Hematopoietic multipotent progenitor cell treated with erythropoietin and hydrocortisone succinate and interleukin-3 and kit ligand, for 17 days (in vitro differentiated cells): ENCODE measurements at regions not wholly inside any gene's neighbourhood (a gene's known extent, or its start where the extent isn't known, plus 50 kb on each side); places are given as distances from the start of the nearest gene placed in this dataset.

Experiments used
- DNase-seq: peaks from one replicate; pipeline ENCODE4 v3.0.0-alpha.2; 2015; ENCODE audit warnings: low spot score

DNA sequence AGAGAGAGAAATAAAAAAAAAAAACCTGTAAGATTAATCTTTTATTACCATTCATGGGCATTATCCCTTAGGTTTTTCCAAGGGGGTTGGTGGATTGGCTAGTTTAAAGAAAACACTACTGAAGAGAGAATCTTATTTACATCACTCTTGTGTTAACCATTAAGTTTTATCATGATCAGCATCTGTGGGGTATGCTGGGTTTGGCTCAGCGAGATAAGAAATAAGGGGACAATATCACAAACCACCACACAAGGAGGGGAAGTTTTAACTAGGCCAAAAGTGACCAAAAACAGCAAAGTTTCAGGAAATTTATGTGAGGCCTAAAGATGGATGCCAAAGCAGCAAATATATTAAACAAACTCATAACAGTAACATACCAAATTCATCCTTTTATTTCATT, 548.6 kb downstream of the SLC16A7 start:
- DNase-seq, result peak; percentile 16

DNA sequence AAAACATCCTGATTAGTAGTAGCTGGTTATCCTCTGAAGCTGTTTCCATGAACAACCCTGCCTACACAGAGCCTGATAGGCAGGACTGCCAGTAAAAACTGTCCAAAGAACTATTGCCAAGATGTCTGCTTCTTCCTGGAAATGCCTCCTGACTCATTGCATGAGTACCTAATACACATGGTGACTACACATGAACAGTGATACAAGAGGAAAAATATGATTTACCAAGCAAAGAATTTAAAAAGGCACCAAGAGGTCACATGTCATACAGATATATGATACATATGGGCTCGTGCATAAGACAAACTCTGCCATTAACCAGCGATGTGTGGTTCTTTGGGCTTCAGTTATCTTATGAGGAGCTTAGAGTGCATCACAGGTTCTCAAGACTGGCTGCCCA, 552.3 kb downstream of the SLC16A7 start:
- no peak for DNase-seq

DNA sequence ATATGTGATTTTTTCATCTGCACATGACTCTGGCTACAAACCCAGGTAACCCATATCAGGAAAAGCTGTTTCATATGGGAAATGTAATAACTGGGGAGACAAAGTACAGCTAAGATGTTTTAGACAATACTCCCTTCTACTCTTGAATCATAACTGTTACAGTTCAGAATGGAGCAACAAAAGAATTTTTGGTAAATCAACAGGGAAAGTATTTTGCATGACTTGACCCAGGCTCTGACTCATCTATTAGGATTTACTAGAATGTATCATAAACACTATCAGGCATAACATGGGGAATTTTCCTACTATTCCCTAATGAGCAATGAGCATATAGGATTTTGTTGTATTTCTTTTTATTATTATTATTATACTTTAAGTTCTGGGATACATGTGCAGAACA, 553.0 kb downstream of the SLC16A7 start:
- no peak for DNase-seq

DNA sequence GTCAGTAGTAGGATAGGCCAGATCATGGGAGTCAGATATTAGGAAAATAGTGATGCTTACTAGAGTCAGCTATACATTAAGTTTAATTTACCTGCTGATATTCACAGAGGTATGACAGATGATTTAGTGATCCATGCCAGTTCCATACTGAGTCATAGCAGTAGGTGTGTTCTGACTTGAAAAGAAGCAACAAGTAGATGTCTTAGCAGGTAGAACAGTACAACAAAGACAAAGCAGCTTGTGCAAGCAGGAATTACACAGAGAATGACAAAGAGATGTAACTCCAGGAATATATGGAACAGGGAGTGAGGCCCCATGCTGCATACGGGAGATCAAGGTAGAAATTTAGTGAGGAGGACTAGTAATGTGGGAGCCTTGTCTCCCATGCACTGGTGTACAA, 556.9 kb downstream of the SLC16A7 start:
- DNase-seq, result no peak

DNA sequence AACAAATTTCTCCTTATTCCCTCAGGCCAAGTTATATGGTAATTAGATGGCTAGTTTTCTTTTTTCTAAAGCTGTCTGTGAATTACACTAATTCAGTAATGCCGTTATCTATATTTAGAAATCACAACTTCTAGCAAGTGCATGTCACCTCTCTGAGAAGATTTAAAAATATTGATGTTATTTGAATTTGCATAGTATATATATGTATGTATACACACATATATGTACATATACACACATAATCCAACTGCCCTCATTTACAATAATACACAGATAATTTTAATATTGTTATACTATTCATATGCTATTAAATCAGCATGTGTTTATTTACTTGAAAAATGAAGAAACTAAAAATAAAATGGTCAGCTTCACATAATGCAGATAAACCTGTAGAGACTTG, 563.9 kb downstream of the SLC16A7 start:
- no peak for DNase-seq

DNA sequence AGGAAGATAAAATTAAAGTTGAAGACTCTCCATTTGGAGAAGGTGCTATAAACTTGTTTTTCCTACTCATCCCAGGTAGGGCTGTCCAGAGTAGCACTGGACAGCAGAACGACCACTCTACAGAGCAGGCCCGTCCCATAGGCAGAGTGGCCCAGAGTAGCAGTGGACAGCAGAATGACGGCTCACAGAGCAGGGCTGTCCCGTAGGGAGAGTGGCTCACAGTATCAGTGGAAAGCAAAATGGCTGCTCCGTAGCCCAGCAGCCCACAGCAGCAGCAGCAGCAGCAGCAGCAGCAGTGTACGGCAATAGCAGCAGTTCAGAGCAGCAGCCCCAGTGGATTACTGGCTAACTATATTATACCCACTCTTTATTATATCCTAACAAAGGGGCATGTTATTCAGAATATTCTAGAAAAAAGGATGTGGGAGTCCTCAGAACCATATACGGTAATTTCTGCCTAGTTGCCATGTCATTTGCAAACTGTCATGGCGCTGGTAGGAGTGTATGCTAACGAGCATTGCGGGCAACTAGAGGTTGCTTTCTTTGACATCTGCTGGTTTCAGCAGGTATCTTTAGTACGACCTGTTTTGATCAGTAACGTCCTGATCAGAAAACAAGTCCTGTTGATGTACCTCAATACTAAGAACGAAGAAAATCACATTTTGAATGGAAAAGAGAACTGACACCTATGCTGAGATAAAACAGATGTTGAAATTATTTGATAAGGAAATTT, 567.3 kb downstream of the SLC16A7 start:
- no peak for DNase-seq

DNA sequence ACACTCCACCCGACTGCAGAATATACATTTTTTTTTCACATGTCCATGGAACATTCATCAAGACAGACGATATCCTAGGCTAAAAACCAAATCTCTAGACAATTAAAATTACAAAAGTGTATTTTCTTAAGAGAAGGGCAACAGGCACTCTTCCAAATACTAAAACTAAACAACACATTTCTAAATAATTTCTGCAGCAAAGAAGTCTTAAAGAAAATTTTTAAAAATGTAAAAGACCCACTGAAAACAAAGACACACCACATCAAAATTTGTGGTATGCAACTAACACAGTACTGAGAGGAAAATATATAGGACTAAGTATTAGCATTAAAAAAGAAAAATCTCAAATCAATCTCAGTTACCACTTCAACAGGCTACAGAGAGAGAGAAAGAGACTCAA, 570.0 kb downstream of the SLC16A7 start:
- DNase-seq, result no peak

DNA sequence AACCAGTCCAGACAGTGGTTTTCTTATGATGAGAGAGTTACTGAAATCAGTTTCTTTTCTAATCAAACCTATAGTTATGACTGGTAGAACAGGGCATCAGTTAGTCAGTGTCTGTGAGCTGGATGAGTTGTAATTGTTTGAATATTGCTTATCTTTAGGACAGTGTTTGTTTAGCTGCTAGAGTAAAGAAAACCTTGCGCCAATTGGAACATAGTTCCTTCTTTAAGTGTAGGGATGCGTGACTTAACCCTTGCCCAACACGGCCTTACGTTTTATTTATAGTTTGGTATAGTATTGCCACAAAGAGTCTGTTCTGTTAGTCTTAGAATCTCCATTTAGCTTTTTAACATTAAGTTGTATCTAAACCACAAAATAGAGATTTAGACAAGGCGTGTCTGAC, 572.6 kb downstream of the SLC16A7 start:
- no peak for DNase-seq

DNA sequence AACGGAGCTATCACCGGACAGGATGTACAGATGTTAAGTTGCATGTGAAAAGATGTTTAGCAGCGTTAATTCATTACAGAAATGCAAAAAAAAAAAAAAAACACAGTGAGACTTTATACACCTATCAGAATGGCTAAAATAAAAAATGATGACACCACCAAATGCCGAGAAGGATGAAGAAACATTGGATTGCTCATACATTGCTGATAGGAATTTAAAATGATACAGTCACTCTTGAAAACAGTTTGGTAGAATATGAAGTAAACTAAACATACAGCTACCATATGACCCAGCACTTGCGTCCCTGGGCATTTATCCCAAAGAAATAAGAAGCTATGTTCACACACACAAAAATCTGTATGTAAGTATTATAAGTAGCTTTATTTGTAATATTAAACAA, 574.1 kb downstream of the SLC16A7 start:
- no peak for DNase-seq

DNA sequence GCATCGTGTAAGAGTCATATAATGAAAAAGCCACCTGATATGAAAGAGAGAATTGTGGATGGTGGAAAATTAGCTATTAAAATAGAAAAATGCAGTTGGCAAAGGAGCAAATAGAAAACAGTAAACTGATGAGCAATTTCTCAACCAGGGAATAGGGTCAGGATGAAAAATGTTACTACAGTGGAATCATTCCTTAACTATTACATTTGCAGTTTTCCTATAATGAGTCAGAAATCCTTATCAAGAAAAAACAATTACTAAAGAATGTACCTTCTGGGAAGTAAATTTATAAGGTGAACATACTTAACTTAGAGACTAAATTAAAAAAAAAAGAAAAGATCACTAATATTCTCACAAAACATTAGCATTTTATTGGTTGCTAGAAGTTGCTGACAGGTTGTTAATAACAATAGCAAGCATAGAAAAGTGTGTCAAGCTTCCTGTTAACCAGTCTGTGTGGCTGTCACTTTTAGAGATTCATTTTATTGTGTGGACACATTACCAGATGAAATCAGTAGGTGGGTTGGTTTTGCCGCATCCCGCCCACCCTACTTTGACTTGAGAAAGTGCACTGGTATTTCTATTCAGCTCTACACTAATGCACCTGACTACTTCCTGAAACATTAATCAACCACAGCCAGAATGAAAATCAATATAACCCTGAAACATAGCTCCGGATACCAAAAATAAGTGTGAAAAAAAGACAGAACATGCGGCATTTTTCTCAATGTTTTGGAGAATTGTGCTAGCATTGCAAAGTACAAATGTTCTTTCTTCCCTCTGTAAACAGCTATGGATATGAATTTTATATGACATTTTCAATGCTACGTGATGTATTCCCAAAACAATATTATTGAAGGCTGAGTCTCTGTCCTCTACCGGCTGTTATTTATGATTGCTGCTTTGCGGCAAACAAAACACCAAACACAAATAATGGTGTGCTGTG, 576.7 kb downstream of the SLC16A7 start:
- DNase-seq, result no peak

DNA sequence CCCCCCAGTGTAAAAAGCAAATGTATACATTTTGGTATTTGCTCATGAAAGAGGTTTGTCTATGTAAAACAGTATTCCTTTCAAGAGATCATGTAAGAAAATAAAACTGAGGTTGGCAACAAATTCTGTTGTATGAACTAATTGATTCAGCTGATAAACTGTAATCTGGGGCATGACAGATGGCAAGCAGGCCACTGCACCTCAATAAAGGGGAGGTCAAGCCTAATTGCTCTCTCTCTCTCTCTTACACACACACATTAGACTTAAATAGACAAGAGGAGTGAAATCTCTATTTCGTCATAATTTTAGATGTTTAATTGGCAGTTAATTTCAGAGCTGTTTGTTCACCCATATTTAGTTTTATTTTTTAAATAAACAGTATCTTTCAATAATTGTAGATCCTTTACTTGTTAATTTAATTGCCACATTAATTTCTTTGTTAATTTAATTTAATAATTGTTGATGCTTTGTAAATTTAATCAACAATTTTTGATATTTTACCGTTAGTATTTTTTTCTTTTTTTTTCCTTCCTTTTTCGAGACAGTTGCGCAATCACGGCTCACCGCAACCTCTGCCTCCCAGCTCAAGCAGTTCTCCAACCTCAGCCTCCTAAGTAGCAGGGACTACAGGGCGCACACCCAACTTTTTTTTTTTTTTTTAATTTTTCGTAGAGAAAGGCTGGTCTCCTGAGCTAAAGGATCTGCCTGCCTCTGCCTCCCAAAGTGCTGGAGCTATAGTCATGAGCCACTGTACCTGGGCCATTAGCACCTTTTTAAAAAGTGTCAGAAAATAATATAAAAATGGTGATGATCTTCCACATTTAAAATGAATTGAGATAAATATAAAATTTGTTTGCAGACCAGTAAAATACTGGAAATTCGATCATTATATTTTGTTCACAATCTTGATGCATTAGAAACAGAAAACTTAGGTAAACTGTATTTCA, 577.7 kb downstream of the SLC16A7 start:
- DNase-seq, result no peak

DNA sequence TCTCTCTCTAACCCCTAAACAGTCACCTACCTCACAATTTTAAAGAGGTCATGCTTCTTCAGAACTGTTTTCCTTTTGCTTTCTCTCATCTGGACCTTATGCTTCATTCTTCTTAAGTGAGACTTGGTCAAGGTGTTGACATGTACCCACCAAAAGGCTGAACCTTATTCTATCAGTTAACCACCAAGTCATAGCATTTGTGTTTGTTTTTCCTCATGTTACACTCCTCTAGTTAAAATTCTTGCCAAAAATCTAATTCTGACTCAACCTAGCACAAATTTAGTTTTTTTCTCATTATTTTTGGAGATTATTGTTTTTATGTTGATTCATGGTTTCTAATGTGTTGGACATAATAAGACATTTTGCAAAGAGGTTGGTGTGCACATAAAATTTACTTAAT, 578.6 kb downstream of the SLC16A7 start:
- DNase-seq, result no peak

DNA sequence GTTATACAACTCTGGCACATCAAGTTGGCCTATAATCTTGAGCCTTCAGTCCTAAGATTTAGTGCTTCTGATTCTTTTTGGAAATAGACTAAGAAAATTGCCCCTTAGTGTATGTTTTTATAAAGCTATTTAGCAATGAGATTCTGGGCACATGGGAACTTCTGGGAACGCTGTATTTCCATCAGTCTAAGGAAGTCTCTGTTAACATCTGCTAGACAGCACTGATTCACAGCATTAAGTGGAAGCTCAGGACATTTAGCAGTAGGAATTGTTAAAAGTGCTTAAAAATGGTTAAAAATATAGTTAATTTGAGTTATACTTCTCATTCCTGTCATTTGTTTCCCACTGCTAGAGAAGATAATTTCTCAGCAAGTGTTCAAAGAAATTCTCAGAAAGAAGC, 579.1 kb downstream of the SLC16A7 start:
- no peak for DNase-seq

DNA sequence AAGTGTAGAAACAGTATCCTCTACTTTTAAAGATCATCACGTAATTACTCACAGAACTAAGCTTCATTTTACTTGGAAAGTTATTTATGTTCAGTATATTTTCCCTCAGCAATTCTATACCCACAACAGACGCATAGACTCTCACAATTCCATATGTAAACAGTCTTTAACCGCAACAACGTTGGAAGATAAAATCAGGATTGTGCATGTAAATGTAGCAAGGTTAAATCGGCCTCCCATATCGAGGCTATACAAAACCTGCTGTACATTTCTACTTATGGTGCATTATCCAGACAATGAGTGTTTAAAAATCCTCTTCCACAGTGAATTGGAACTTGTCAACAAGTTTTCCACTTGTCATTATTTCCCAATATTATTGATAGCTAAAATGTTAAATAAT, 581.1 kb downstream of the SLC16A7 start:
- DNase-seq, result no peak

DNA sequence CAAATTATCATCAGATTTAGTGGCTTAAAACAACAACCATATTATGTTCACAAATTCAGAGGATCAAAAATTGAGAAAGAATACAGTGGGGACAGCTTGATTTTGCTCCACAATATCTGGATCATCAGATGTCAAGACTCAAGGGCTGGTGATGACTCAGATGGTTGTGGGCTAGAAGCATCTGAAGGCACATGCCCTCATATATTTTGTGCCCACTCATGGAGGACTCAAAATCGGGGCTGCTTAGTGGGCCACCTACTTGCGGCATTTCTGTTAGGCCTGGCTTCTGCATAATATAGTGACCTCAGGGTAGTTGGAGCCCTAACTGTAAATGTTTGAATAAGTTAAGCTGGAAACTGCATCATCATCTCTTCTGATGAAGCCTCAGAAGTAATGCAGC, 584.5 kb downstream of the SLC16A7 start:
- DNase-seq, result no peak

DNA sequence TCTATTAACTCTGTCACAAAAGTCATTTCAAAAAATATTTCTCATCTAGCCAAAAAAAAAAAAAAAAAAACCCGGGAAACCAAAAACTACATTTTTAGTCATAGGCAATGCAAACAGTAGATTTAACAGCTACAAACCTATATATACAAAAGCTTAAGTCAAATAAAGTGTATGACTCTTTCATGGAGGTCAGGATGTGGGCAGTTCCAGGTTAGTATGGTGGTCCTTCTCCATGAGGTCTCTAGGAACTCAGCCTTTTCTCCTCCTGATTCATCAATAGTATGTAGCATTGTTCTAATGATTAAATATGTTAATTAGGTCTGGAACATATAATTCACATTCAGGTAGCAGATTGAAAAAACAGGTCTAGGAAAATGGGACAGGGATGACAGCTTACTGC, 586.5 kb downstream of the SLC16A7 start:
- DNase-seq, result no peak

DNA sequence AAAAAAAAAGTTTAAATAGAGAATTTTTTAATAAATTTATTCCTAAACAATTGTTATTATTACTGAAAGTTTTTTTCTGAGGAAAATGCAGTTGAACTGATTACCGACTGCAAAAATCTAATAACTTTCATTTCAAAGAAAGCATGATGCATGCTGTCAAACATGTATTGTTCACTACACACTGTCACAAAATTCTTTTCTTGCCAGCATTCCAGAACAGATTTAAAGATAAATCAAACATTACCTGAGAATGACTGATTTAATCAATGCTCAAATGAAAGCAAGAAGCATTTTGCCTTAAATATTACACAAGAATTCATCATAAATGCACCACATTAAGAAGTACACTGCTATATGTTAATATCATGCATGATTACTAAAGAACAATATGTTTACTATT, 588.3 kb downstream of the SLC16A7 start:
- no peak for DNase-seq

DNA sequence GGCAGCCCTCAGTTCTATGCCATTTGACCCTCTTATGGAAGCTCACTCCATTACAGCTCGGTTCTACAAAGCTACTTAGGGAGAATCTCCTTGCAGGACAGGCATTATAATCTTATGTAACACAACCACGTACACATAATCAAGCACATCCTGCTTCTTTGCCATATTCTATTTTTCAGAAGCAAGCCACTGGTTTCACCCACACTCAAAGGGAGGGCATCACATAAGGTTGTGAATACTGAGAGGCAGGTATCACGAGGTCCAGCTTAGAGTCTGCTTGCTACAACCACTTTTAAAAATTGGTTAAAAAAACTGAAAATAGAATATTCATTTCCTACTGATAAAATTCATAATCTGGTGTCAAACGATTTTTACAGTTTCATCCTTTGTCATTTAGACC, 589.2 kb downstream of the SLC16A7 start:
- DNase-seq, result no peak

DNA sequence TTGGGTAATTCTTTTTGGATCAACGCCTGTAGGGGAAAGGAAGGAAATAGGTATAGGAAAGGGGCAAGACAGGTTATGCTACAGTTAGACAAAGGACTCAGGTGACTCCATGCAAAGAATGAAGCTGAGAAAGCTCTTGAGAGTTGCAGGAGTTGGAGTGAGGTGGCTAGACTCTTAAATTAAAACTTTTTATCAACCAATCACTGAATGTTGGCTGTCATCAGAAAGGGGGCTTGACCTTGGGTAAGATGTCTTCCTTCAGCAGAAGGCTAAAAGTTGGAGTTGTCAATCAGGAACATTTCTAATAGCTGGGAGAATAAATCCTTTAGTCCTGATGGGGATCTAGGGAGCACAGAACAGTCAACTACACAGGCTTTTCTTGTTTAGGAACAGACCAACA, 595.4 kb downstream of the SLC16A7 start:
- no peak for DNase-seq

DNA sequence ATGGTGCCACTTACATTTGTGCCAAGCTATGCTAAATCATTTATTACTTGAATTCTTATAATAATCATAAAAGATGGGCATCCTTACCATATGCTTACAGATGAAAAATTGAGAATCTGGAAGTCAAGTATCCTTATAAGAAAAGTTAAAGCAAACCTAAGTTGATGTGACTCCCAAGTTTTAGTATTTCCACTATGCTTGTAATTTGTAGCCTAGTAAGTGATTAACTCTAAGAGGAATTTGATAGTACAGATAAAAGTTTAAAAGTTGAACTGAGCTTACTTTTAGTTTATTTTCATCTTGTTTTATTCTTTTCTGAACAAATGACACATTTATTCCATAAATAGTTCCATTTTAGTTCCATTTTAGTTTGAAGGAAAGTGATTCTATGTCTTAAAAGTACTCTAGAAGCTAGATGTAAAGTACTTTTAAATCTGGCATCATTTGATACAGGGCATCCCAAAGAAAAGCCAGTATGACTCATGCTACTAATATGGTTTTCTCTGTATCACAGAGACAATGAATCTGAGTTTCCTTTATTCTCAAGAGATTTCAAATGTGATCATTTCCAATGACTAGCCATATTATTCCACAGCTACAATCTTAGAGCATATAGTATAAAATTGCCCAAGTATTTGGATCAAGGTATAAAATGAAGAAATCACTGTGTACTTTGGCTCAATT, 596.0 kb downstream of the SLC16A7 start:
- no peak for DNase-seq

DNA sequence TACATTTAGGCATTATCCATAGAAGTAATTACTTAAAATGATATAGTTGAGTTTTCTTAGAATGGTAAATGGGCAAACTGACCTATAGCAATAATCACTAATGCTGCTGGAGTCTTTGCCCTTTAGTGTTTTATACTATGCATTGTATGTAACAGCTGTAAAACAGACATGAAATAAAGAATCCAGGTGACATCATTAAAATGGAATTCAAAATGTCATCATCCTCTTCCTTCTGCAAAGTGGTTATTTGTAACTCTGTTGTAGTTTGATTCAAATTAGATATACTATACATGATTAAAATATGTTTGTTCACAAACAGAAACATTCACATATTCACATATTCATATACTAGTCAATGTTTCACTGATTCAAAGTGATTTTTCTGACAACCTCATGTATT, 598.8 kb downstream of the SLC16A7 start:
- no peak for DNase-seq

DNA sequence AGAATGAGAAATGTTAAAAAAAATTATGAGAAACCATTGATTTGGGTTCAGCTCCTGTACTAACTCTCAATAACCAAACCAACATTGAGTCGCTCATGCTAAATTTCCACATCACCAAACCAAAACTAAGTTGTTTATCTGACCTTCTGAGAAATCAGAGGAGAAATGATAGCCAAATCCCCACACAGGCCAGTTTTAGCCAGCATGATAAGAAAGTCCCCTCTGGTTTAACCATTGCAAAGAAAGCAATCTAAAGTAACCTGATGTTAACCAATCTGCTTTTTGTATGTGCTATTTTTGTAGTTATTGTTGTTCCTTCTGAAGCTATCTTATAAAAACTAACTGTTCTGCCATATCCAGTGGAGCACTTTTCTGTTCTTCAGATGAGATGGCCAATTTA, 599.7 kb downstream of the SLC16A7 start:
- no peak for DNase-seq
